ENCODE measurements at regions not wholly inside any gene's neighbourhood (a gene's known extent, or its start where the extent isn't known, plus 50 kb on each side); places are given as distances from the start of the nearest gene placed in this dataset.

DNA sequence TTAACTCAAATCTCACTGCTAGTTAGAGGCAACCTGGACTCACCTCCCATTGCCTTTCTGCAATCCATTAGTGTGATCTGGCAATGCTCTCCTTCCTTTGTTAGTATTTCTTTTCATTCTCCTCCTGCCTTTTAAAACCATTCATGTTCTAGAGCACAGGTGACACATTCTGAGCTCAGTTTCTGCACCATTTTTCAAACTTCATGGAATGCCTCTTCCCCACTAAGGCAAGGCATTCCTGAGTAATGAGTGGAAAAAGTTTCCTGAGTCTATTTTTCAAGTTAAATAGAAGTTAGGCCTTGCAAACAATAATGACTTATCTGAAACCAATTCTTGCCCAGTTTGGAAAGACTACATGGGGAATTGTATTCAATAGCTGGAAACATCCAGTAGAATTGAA lies 1001.8 kb downstream of the BCL11B start:
- no peak overlapping the region for H3K27ac Mint-ChIP-seq (ENCODE audit: unreplicated experiment)
- H3K4me3 Mint-ChIP-seq (ENCODE audit: unreplicated experiment): no peak overlapping the region
- H3K4me1 Mint-ChIP-seq (ENCODE audit: unreplicated experiment): peaks cover 12% of the 10 kb centered on the region
- H3K27me3 Mint-ChIP-seq (ENCODE audit: unreplicated experiment): no peaks in the 10 kb centered on the region
- DNase-seq (ENCODE audit: low spot score): no peak
- no peaks in the 10 kb centered on the region for H3K36me3 Mint-ChIP-seq (ENCODE audit: low read depth, unreplicated experiment)
- TF ChIP-seq, protein P1, sequence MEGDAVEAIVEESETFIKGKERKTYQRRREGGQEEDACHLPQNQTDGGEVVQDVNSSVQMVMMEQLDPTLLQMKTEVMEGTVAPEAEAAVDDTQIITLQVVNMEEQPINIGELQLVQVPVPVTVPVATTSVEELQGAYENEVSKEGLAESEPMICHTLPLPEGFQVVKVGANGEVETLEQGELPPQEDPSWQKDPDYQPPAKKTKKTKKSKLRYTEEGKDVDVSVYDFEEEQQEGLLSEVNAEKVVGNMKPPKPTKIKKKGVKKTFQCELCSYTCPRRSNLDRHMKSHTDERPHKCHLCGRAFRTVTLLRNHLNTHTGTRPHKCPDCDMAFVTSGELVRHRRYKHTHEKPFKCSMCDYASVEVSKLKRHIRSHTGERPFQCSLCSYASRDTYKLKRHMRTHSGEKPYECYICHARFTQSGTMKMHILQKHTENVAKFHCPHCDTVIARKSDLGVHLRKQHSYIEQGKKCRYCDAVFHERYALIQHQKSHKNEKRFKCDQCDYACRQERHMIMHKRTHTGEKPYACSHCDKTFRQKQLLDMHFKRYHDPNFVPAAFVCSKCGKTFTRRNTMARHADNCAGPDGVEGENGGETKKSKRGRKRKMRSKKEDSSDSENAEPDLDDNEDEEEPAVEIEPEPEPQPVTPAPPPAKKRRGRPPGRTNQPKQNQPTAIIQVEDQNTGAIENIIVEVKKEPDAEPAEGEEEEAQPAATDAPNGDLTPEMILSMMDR (IDR thresholded peaks at IDR 0.05; ENCODE audit: unreplicated experiment): no peak
- no peaks in the 10 kb centered on the region for H3K9me3 Mint-ChIP-seq (ENCODE audit: unreplicated experiment)

DNA sequence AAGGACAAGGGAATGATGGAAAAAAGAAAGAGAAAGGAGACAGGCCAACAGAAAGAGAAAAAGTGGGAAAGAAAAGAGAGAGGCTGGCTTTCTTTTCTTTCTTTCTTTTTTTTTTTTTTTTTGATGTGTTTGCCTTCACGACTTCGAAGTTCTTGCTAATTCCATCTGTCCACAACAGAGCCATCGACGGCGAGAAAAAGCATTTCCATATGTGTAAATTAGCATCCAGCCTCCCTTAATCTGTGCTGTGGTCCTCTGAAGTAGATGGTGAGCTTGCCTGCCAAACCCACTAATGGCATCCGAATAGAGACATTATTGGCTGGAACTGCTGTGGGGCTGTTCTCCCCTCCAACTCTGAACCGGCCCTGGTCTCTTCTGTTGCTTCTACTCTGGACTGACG lies 997.4 kb downstream of the BCL11B start:
- no peak overlapping the region for H3K27ac Mint-ChIP-seq (ENCODE audit: unreplicated experiment)
- H3K4me1 Mint-ChIP-seq (ENCODE audit: unreplicated experiment): peaks cover 12% of the 10 kb centered on the region
- H3K36me3 Mint-ChIP-seq (ENCODE audit: low read depth, unreplicated experiment): no peaks in the 10 kb centered on the region
- H3K27me3 Mint-ChIP-seq (ENCODE audit: unreplicated experiment): no peaks in the 10 kb centered on the region
- TF ChIP-seq, protein P1 (IDR thresholded peaks at IDR 0.05; ENCODE audit: unreplicated experiment): no peak
- no peaks in the 10 kb centered on the region for H3K9me3 Mint-ChIP-seq (ENCODE audit: unreplicated experiment)
- no peak for DNase-seq (ENCODE audit: low spot score)
- no peak overlapping the region for H3K4me3 Mint-ChIP-seq (ENCODE audit: unreplicated experiment)

DNA sequence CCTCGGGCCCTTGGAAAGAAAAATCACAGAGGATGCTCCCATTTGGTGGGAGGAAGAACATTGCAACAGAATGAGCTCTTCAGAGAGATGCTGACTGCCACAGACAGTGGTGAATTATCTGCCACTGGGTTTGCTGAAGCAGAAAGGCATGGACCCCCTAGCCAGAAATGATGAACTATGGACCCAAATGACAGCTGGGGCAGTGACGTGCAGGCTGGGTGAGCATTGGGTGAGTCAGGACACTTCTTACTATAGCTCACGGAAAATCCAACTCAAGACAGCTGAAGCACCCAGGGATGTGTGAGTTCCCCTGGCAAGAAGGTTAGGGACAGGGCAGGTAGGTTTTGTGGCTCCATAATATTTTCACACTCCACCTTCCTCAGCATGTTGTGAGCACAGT lies 993.2 kb downstream of the BCL11B start:
- Mint-ChIP-seq H3K27me3 (ENCODE audit: unreplicated experiment) (no peaks in the 10 kb centered on the region), H3K9me3 (ENCODE audit: unreplicated experiment) (no peaks in the 10 kb centered on the region), H3K4me1 (ENCODE audit: unreplicated experiment) (peaks cover 2% of the 10 kb centered on the region), H3K4me3 (ENCODE audit: unreplicated experiment) (no peak overlapping the region), H3K36me3 (ENCODE audit: low read depth, unreplicated experiment) (no peaks in the 10 kb centered on the region), H3K27ac (ENCODE audit: unreplicated experiment) (no peak overlapping the region)
- TF ChIP-seq, protein P1 (IDR thresholded peaks at IDR 0.05; ENCODE audit: unreplicated experiment): no peak
- no peak for DNase-seq (ENCODE audit: low spot score)

DNA sequence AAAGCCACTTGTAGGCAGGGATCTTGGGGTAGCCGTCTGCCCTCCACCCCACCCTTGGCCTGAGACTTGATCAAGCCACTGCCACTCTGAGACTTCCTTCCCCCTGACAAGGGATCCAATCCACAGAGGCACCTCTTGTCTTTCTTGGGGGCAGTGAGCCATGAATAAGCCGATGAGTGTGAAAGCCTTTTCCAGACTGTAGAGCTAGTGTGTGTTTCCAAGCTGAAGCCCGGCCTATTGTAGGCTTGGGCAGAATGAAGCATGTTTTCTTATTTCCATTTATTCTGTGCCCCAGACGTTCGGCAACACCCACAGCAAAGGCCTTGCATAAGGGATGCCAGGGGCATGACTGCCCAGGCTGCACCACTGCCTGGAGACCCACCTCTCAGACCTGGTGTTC lies 991.6 kb downstream of the BCL11B start:
- no peaks in the 10 kb centered on the region for H3K4me1 Mint-ChIP-seq (ENCODE audit: unreplicated experiment)
- no peaks in the 10 kb centered on the region for H3K9me3 Mint-ChIP-seq (ENCODE audit: unreplicated experiment)
- no peak overlapping the region for H3K27ac Mint-ChIP-seq (ENCODE audit: unreplicated experiment)
- DNase-seq (ENCODE audit: low spot score): no peak
- TF ChIP-seq, protein P1 (IDR thresholded peaks at IDR 0.05; ENCODE audit: unreplicated experiment): no peak
- H3K36me3 Mint-ChIP-seq (ENCODE audit: low read depth, unreplicated experiment): no peaks in the 10 kb centered on the region
- H3K27me3 Mint-ChIP-seq (ENCODE audit: unreplicated experiment): peaks cover 2% of the 10 kb centered on the region
- no peak overlapping the region for H3K4me3 Mint-ChIP-seq (ENCODE audit: unreplicated experiment)

DNA sequence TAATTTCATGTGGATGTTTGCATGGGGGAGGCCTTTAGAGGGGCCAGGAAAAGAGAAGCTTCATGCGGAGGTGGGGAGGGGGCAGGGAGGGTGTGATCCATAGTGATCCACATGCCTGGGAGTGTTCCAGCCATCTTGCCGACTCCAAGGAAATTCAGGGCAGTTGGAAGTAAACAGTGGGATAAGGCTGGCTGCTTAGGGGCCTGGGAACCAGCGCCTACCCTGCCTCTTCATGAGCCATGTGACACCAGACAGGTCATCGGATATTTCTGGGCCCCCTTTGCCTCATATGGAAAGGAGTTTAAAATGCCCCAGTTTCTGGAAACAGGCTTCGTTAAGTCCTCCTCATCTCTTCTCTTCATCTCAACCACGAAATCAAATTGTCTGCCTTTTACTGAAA lies 983.2 kb downstream of the BCL11B start:
- Mint-ChIP-seq H3K4me3 (ENCODE audit: unreplicated experiment) (no peak overlapping the region), H3K36me3 (ENCODE audit: low read depth, unreplicated experiment) (no peaks in the 10 kb centered on the region), H3K27ac (ENCODE audit: unreplicated experiment) (no peak overlapping the region), H3K4me1 (ENCODE audit: unreplicated experiment) (no peaks in the 10 kb centered on the region), H3K9me3 (ENCODE audit: unreplicated experiment) (no peaks in the 10 kb centered on the region), H3K27me3 (ENCODE audit: unreplicated experiment) (peaks cover 3% of the 10 kb centered on the region)
- DNase-seq (ENCODE audit: low spot score): no peak
- TF ChIP-seq, protein P1 (IDR thresholded peaks at IDR 0.05; ENCODE audit: unreplicated experiment): no peak
